OCI-M2 (cell line): ENCODE measurements at regions not wholly inside any gene's neighbourhood (a gene's known extent, or its start where the extent isn't known, plus 50 kb on each side); places are given as distances from the start of the nearest gene placed in this dataset.
"Not testable (repeated sequence)": the region's sequence is repeated elsewhere in the genome, so short reads cannot be mapped to it uniquely, and the experiment has no call there.

Source experiments
- DNase-seq: peaks from one replicate; lab custom pipeline; 2025; ENCODE audit not compliant: unreplicated experiment; lab: John Stamatoyannopoulos, UW

GRCh38 chr2:126952216-126952615, 53.5 kb downstream of the TEX51 start:
- DNase-seq = no peak

GRCh38 chr2:126953483-126953882, 54.8 kb downstream of the TEX51 start:
- no peak for DNase-seq

- no peak for DNase-seq
These were observed 56.1 kb downstream of the TEX51 start for GRCh38 chr2:126954831-126955230.

- DNase-seq = not testable (repeated sequence)
These were observed 58.1 kb downstream of the TEX51 start for GRCh38 chr2:126956773-126957172.

- no peak for DNase-seq
These were observed 64.7 kb downstream of the TEX51 start for GRCh38 chr2:126963390-126963789.

- no peak for DNase-seq
These were observed 67.9 kb downstream of the TEX51 start for GRCh38 chr2:126966601-126967000.

GRCh38 chr2:126970583-126970982, 71.9 kb downstream of the TEX51 start:
- no peak for DNase-seq

- DNase-seq = no peak
These were observed 72.4 kb downstream of the TEX51 start for GRCh38 chr2:126971162-126971480.

- peak; percentile 7 for DNase-seq
These were observed 73.0 kb downstream of the TEX51 start for GRCh38 chr2:126971481-126972278.

GRCh38 chr2:126972279-126972626, 73.6 kb downstream of the TEX51 start:
- no peak for DNase-seq

GRCh38 chr2:126973745-126974144, 75.1 kb downstream of the TEX51 start:
- no peak for DNase-seq

- no peak for DNase-seq
These were observed 77.3 kb downstream of the TEX51 start for GRCh38 chr2:126975671-126976655.

GRCh38 chr2:126976721-126977328, 78.1 kb downstream of the TEX51 start:
- DNase-seq = no peak

GRCh38 chr2:126978333-126978732, 79.6 kb downstream of the TEX51 start:
- DNase-seq = no peak

- no peak for DNase-seq
These were observed 80.6 kb downstream of the TEX51 start for GRCh38 chr2:126979039-126980003.

GRCh38 chr2:126981476-126981875, 82.8 kb downstream of the TEX51 start:
- DNase-seq = no peak

GRCh38 chr2:126982935-126983334, 84.2 kb downstream of the TEX51 start:
- DNase-seq = no peak

- DNase-seq = no peak
These were observed 88.0 kb downstream of the TEX51 start for GRCh38 chr2:126986631-126987187.

GRCh38 chr2:126988482-126988881, 89.8 kb downstream of the TEX51 start:
- no peak for DNase-seq

GRCh38 chr2:126989064-126989463, 90.4 kb downstream of the TEX51 start:
- DNase-seq = not testable (repeated sequence)
